Mucosa of descending colon (tissue), 3 donors: ENCODE measurements at regions not wholly inside any gene's neighbourhood (a gene's known extent, or its start where the extent isn't known, plus 50 kb on each side); places are given as distances from the start of the nearest gene placed in this dataset.
"Not testable (repeated sequence)": the region's sequence is repeated elsewhere in the genome, so short reads cannot be mapped to it uniquely, and the experiment has no call there.

Experiments
- ATAC-seq: fragments of 200-7000 bp; cut with Tn5 transposase; one replicate; pipeline ENCODE4 v1.9.1; 2020; ENCODE audit warnings: mild to moderate bottlenecking, moderate library complexity
- DNase-seq, 3 donors: peaks; one replicate each; pipeline ENCODE4 v3.0.0-alpha.2; 2020
- H3K36me3 ChIP-seq: fragments of 200-600 bp; one replicate; pipeline ENCODE4 v1.8.0; 2021; ENCODE audit warnings: low read depth, mild to moderate bottlenecking
- H3K4me1 ChIP-seq: fragments of 200-600 bp; one replicate; pipeline ENCODE4 v1.8.0; 2021; ENCODE audit warnings: low read depth, mild to moderate bottlenecking
- H3K4me3 ChIP-seq: fragments of 200-600 bp; one replicate; pipeline ENCODE4 v1.8.0; 2021; ENCODE audit warnings: mild to moderate bottlenecking
- H3K9me3 ChIP-seq: fragments of 200-600 bp; one replicate; pipeline ENCODE4 v1.8.0; 2021; ENCODE audit warnings: mild to moderate bottlenecking
- CTCF ChIP-seq: fragments of 200-600 bp; IDR thresholded peaks from one replicate; pipeline ENCODE4 v1.8.0; 2022; ENCODE audit warnings: antibody characterized with exemption, mild to moderate bottlenecking
- intact Hi-C, 2 donors: fragments of 100-400 bp; cut with DNase I in 1 of 2; cut with micrococcal nuclease in 1 of 2; formaldehyde crosslinking; loops; one replicate each; pipeline versions ENCODE4 v1.11.0 to v1.11.1; 2022; cut with DNase I, micrococcal nuclease
- donor health status: DM: no; HTN: no; CAD: no; lungs with moderate emphysema.
- donor health status: DM: no; HTN: no; CAD: no.
- donor health status: DM: no; HTN: yes; CAD: no.

- intact Hi-C loops: no loop called here
- no peak for TF ChIP-seq CTCF
- H3K4me1 ChIP-seq: no peaks in the 10 kb centered on the region
- no peak for ATAC-seq
- H3K9me3 ChIP-seq: peaks cover 33% of the 10 kb centered on the region
- DNase-seq: no peak
- no peak overlapping the region for H3K4me3 ChIP-seq
- no peaks in the 10 kb centered on the region for H3K36me3 ChIP-seq
Observed at GRCh38 chr14:48052973-48053372, 377.6 kb upstream of the MDGA2 start.

GRCh38 chr14:48035836-48036235 lies 360.4 kb upstream of the MDGA2 start:
- DNase-seq: no peak
- peaks cover 61% of the 10 kb centered on the region for H3K9me3 ChIP-seq
- ATAC-seq: no peak
- no peak overlapping the region for H3K4me3 ChIP-seq
- no peaks in the 10 kb centered on the region for H3K4me1 ChIP-seq
- intact Hi-C loops: no loop called here
- H3K36me3 ChIP-seq: no peaks in the 10 kb centered on the region
- TF ChIP-seq CTCF: no peak

GRCh38 chr14:48027115-48027514 lies 351.7 kb upstream of the MDGA2 start:
- Histone ChIP-seq H3K4me1 (no peaks in the 10 kb centered on the region), H3K4me3 (no peak overlapping the region), H3K36me3 (no peaks in the 10 kb centered on the region), H3K9me3 (peaks cover 37% of the 10 kb centered on the region)
- no peak for ATAC-seq
- intact Hi-C loops: no loop called here
- DNase-seq: no peak
- TF ChIP-seq CTCF: no peak

GRCh38 chr14:48023881-48024280 lies 348.5 kb upstream of the MDGA2 start:
- no peak for TF ChIP-seq CTCF
- intact Hi-C loops: no loop called here
- DNase-seq (no peak), ATAC-seq (no peak)
- Histone ChIP-seq H3K9me3 (peaks cover 34% of the 10 kb centered on the region), H3K4me3 (no peak overlapping the region), H3K36me3 (no peaks in the 10 kb centered on the region), H3K4me1 (no peaks in the 10 kb centered on the region)

GRCh38 chr14:48011484-48011883 lies 336.1 kb upstream of the MDGA2 start:
- H3K4me1 ChIP-seq, ATAC-seq, H3K4me3 ChIP-seq, DNase-seq, intact Hi-C loops, H3K36me3 ChIP-seq: not testable (repeated sequence)
- H3K9me3 ChIP-seq: peaks cover 14% of the 10 kb centered on the region

GRCh38 chr14:48008646-48009045 lies 333.2 kb upstream of the MDGA2 start:
- no peak for ATAC-seq
- intact Hi-C loops: no loop called here
- H3K9me3 ChIP-seq: peaks cover 14% of the 10 kb centered on the region
- no peak overlapping the region for H3K4me3 ChIP-seq
- H3K36me3 ChIP-seq: no peaks in the 10 kb centered on the region
- TF ChIP-seq CTCF: no peak
- no peaks in the 10 kb centered on the region for H3K4me1 ChIP-seq
- no peak for DNase-seq
